Loucy (cell line): ENCODE measurements at regions not wholly inside any gene's neighbourhood (a gene's known extent, or its start where the extent isn't known, plus 50 kb on each side); places are given as distances from the start of the nearest gene placed in this dataset.

Experiments
- H2AFZ ChIP-seq: fragments of 200-600 bp; sonication (generic); 2 replicates; pipeline ENCODE4 v1.6.0; 2016; ENCODE audit warnings: antibody characterized with exemption, mild to moderate bottlenecking, low read length, moderate library complexity
- H3F3A ChIP-seq: fragments of 200-600 bp; 2 replicates; pipeline ENCODE4 v1.6.0; 2016; ENCODE audit warnings: antibody characterized with exemption, low read depth, mild to moderate bottlenecking
- H3K27me3 ChIP-seq: fragments of 200-600 bp; sonication (generic); 2 replicates; pipeline ENCODE4 v1.6.1; 2014; ENCODE audit warnings: low read length, mild to moderate bottlenecking; ENCODE audit not compliant: insufficient read depth, poor library complexity, severe bottlenecking
- H3K36me3 ChIP-seq: fragments of 200-600 bp; sonication (generic); 2 replicates; pipeline ENCODE4 v1.6.1; 2016; ENCODE audit warnings: low read length; ENCODE audit not compliant: insufficient read depth
- H3K4me1 ChIP-seq: fragments of 200-600 bp; sonication (generic); 2 replicates; pipeline ENCODE4 v1.5.1; 2014; ENCODE audit warnings: low read length, mild to moderate bottlenecking; ENCODE audit not compliant: insufficient read depth, poor library complexity, severe bottlenecking
- H3K4me2 ChIP-seq: fragments of 200-600 bp; sonication (generic); 2 replicates; pipeline ENCODE4 v1.6.0; 2014; ENCODE audit warnings: antibody characterized with exemption, low read length, low read depth, mild to moderate bottlenecking; ENCODE audit not compliant: poor library complexity, severe bottlenecking
- H3K4me3 ChIP-seq: fragments of 200-600 bp; sonication (generic); 2 replicates; pipeline ENCODE4 v1.5.1; 2014; ENCODE audit warnings: low read length, mild to moderate bottlenecking, mixed read lengths; ENCODE audit not compliant: poor library complexity, severe bottlenecking
- H3K79me2 ChIP-seq: fragments of 200-600 bp; sonication (generic); 2 replicates; pipeline ENCODE4 v1.6.1; 2014; ENCODE audit warnings: low read length; ENCODE audit not compliant: insufficient read depth
- H3K9ac ChIP-seq: fragments of 200-600 bp; sonication (generic); 2 replicates; pipeline ENCODE4 v1.6.0; 2014; ENCODE audit warnings: mild to moderate bottlenecking, low read depth, low read length, moderate library complexity; ENCODE audit not compliant: poor library complexity, severe bottlenecking
- H3K9me2 ChIP-seq: fragments of 200-600 bp; sonication (generic); replicated peaks from 2 replicates; pipeline ENCODE4 v1.6.1; 2016; ENCODE audit warnings: low read depth, low read length, mixed read lengths
- H3K9me3 ChIP-seq: fragments of 200-600 bp; sonication (generic); 2 replicates; pipeline ENCODE4 v1.6.1; 2014; ENCODE audit warnings: mild to moderate bottlenecking, antibody characterized with exemption, low read length, low read depth; ENCODE audit not compliant: insufficient read depth
- H4K20me1 ChIP-seq: fragments of 200-600 bp; sonication (generic); 2 replicates; pipeline ENCODE4 v1.6.0; 2014; ENCODE audit warnings: antibody characterized with exemption, low read length, mild to moderate bottlenecking; ENCODE audit not compliant: insufficient read depth, poor library complexity, severe bottlenecking
- EZH2phosphoT487 ChIP-seq: fragments of 200-600 bp; IDR thresholded peaks from 2 replicates; pipeline ENCODE4 v1.6.1; 2018; ENCODE audit warnings: antibody characterized with exemption, mild to moderate bottlenecking, moderate library complexity, borderline replicate concordance
- TF ChIP-seq, protein P1 (sequence below): fragments of 200-600 bp; sonication (generic); conservative IDR thresholded peaks from 2 replicates; pipeline ENCODE4 v1.5.1; 2014; ENCODE audit warnings: mild to moderate bottlenecking, antibody characterized with exemption, low read length

DNA sequence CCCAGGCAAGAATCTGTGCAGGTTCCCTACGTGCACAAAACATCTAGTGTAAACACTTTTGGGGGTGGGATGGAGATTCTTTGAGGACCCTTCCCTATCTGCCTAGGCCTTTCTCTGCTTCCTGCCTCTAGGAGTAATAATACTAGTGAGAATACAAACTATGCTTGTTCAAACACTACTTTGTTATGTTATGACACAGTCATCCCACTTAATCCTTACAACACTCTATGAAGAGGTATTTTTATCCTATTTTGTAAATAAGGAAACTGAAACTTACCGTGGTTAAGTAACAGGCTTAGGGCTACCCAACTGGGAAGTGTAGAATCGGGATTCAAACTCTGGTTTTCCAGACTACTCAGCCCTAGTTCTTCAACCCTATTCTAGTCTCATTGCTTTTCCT, 96.5 kb downstream of the KCNA5 start:
- TF ChIP-seq, protein P1, sequence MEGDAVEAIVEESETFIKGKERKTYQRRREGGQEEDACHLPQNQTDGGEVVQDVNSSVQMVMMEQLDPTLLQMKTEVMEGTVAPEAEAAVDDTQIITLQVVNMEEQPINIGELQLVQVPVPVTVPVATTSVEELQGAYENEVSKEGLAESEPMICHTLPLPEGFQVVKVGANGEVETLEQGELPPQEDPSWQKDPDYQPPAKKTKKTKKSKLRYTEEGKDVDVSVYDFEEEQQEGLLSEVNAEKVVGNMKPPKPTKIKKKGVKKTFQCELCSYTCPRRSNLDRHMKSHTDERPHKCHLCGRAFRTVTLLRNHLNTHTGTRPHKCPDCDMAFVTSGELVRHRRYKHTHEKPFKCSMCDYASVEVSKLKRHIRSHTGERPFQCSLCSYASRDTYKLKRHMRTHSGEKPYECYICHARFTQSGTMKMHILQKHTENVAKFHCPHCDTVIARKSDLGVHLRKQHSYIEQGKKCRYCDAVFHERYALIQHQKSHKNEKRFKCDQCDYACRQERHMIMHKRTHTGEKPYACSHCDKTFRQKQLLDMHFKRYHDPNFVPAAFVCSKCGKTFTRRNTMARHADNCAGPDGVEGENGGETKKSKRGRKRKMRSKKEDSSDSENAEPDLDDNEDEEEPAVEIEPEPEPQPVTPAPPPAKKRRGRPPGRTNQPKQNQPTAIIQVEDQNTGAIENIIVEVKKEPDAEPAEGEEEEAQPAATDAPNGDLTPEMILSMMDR = no peak
- no peak for TF ChIP-seq EZH2phosphoT487
- H3K4me3 ChIP-seq = no peak overlapping the region
- no peaks in the 10 kb centered on the region for H3K27me3 ChIP-seq
- H3F3A ChIP-seq = no peaks in the 10 kb centered on the region
- H3K9me2 ChIP-seq = no peaks in the 10 kb centered on the region
- no peaks in the 10 kb centered on the region for H3K36me3 ChIP-seq
- H3K79me2 ChIP-seq = no peaks in the 10 kb centered on the region
- no peak overlapping the region for H3K9ac ChIP-seq
- no peak overlapping the region for H2AFZ ChIP-seq
- no peaks in the 10 kb centered on the region for H3K4me1 ChIP-seq
- H3K9me3 ChIP-seq = no peaks in the 10 kb centered on the region; the same call in 1 of the 2 replicates
- no peak overlapping the region for H3K4me2 ChIP-seq
- H4K20me1 ChIP-seq = no peaks in the 10 kb centered on the region

DNA sequence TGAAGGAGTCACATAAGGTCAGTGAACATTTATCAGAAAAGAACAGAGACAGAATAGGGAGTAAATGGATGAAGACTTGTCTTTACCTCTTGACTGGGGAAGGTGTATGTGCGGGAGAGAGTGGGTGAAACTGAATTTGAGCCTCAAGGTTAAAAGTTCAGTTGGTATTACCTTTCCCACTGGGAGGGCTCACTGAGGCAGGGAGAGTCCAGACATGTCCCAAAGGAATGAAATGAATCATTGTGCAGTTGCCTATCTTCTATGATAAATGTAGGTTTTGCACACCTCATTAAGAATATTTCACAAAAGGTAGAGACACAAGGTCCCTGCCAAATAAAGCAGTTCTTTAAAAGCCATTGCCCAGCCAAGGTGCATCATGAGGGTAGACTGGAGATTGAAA, 105.2 kb downstream of the KCNA5 start:
- Histone ChIP-seq H2AFZ (no peak overlapping the region), H3K9me3 (no peaks in the 10 kb centered on the region), H3K4me3 (no peak overlapping the region), H3K9me2 (no peaks in the 10 kb centered on the region), H4K20me1 (no peaks in the 10 kb centered on the region), H3K79me2 (no peaks in the 10 kb centered on the region), H3K9ac (no peak overlapping the region), H3F3A (no peaks in the 10 kb centered on the region), H3K4me2 (no peak overlapping the region), H3K27me3 (no peaks in the 10 kb centered on the region), H3K4me1 (no peaks in the 10 kb centered on the region), H3K36me3 (no peaks in the 10 kb centered on the region)
- TF ChIP-seq, protein P1 = no peak
- no peak for TF ChIP-seq EZH2phosphoT487

DNA sequence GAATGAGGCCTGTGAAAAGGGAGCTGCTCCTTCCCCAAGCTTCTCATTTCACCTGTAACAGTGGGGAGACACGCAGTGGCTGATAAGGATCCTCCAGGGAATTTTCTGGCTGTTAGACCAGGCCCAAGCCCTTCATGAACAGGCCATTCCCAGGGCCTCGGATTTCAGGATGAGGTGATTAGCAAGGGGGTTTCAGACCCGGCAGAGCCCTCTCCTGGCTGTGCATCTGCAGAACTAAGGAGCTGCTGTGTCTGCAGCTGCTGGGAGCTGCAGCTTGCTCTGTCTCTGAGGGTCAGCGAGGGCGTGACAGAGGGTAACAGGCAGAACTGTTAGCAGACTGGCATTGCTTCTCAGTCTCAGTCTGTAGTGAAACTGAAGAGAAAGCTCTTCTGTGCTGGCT, 110.4 kb downstream of the KCNA5 start:
- Histone ChIP-seq H4K20me1 (no peaks in the 10 kb centered on the region), H3K9me2 (no peaks in the 10 kb centered on the region), H3K4me3 (no peak overlapping the region), H3K36me3 (no peaks in the 10 kb centered on the region), H3K4me2 (no peak overlapping the region), H3K9me3 (no peaks in the 10 kb centered on the region), H3K4me1 (no peaks in the 10 kb centered on the region), H2AFZ (no peak overlapping the region), H3F3A (no peaks in the 10 kb centered on the region), H3K9ac (no peak overlapping the region), H3K27me3 (no peaks in the 10 kb centered on the region), H3K79me2 (no peaks in the 10 kb centered on the region)
- no peak for TF ChIP-seq EZH2phosphoT487
- TF ChIP-seq, protein P1 = no peak
